Middle frontal gyrus (tissue), 1 donor: ENCODE measurements at regions not wholly inside any gene's neighbourhood (a gene's known extent, or its start where the extent isn't known, plus 50 kb on each side); places are given as distances from the start of the nearest gene placed in this dataset.

ENCODE experiments used
- DNase-seq: peaks from one replicate; pipeline ENCODE4 v3.0.0-alpha.2; 2015; ENCODE audit warnings: low spot score; ENCODE audit errors: extremely low spot score

DNA sequence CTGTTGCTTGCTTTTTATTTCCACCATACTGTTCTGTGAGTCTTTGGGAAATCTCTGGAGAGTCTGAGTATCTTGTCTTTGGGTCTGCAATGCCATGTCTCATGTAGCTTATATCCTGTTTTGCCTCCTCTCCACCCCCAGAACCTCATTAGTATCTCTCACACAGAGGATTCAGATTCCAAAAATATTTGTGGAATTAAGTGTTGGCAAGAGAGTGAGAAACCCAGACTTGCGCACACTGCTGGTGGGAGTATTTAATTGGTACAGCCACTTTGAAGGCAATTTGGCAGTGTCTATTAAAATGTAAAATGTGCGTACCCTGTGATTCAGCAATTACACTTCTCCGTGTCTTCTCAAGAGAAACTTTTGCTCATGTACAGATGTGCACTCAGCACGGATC, 68.6 kb downstream of the ZNF621 start:
- DNase-seq: no peak

DNA sequence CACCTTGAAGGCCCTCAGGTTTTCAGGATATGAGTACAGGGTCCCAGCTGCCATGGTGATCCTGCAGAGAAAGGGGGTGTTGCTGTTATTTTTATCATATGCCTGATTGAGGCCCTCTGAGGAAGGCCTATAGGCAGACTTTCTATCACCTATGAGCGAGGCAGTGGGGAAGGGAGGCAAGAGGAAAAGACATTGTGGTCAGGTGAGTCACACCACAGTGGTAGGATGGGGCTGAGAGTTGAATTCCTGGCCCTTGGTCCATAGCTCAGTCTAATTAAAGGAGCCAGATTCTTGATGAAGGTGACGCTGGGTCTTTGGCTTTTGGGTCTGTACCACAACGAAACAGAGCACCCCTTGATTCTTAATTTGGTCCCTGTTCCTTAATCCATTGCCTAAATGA, 72.7 kb downstream of the ZNF621 start:
- no peak for DNase-seq

DNA sequence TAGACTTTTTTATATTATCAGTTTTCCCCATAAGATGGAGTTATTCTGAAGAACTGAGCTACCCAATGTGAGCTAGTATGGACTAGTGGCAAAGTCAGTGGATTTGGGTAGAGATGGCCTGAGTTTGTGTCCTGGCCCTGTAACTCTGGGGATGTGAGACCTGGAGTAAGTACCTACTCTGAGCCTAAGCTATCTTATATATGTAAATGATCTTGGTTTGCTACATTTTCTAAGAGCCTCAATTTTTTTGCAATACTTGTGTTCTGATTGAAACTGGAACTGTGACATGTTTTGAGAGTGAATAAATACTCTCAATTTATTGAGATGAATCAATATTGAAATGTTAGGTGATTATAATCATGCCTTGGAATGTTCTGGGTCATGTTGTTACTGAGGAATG, 73.6 kb downstream of the ZNF621 start:
- DNase-seq: no peak

DNA sequence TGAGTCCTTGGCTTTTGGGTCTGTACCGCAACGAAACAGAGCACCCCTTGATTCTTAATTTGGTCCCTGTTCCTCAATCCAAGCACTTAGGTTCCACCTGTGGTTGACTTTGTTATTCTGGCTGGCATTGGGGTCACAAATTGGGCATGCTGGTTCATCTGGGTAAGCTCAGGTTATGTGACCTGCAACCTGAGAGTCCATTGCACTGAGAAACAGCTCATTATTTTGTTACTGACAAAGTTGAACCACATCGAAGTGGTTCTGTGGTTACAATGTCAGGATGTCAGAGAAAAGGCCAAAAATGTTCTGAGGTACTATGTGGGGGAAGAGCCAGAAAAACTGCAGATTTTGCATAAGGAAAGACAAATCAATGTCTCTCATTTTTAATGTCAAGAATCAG, 74.2 kb downstream of the ZNF621 start:
- no peak for DNase-seq

- no peak for DNase-seq
Observed at GRCh38 chr3:40602778-40603385, 78.1 kb downstream of the ZNF621 start.

- no peak for DNase-seq
Observed at GRCh38 chr3:40605960-40606359, 81.2 kb downstream of the ZNF621 start.

DNA sequence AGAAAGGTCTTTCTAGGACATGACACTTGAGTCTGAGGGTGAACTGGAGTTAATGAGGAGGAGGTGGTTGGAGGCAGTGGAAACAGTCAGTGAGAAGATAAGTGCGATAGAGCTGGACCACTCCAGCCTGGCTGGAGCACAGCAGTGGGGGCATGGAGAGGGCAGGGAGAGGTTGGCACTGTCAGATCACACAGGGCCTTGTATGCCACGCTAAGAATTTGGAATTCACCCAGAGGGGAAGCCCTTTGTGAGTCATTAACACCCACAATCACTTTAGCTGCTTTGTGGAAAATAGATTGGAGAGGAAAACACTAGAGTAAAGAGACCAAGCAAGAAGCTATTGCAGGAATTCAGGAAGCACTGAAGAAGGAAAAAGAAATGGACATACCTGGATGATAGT, 83.3 kb downstream of the ZNF621 start:
- no peak for DNase-seq

DNA sequence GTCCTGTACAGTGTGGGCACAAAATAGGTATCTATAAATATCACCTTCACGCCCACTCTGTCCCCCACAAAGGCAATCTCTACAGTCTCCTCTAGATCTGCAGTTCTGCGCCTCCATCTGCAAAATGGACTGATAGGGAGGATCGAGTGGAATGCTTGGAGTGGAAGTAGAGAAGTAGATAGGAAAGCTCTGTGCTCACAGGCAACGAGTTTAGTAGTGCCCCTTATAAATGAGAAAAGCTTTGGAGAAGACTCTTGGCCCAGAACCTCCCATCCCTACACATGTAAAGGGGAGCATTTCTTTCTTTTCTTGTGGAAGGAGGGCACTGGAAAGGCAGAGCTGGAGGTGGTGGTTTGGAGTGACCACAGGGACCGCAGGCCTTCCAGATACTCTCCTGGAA, 88.5 kb downstream of the ZNF621 start:
- DNase-seq: no peak

DNA sequence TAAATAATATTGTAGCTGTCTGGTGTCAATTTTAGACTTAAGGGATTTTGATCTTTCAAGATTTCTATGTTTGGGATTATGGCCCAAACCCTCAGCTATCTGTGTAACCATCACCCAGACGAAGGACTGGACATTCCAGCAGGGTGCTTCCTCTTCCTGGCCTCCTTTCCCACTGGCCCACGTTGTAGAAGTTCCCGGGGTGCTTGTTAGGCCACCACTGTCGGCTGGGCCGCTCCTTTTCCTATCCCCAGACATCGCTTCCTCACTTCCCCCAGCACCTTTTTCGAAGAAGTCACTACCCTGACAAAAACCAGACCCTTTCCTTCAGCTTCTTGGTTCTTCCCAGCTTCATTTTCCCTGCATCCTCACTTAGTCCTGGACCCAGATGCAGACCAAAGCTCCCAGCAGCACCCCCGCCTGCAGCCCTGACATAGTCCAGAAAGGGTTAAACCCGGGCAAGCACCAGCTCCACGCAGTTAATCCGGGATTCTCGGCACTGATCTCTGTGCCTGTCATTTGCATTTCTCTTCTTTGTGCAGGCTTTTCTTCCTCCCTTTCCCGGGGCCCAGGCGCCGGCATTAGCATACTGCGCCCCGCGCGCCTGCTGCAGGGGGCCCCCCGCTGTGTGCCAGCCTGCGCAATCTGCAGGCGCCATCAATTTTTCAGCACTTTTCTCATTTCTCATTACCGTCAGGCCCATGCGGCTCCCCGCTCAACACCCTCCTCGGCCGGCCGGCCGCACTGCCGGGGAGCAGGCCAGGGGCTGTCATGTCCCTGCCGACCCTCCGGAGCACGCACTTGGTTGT, 90.6 kb downstream of the ZNF621 start:
- DNase-seq: no peak

DNA sequence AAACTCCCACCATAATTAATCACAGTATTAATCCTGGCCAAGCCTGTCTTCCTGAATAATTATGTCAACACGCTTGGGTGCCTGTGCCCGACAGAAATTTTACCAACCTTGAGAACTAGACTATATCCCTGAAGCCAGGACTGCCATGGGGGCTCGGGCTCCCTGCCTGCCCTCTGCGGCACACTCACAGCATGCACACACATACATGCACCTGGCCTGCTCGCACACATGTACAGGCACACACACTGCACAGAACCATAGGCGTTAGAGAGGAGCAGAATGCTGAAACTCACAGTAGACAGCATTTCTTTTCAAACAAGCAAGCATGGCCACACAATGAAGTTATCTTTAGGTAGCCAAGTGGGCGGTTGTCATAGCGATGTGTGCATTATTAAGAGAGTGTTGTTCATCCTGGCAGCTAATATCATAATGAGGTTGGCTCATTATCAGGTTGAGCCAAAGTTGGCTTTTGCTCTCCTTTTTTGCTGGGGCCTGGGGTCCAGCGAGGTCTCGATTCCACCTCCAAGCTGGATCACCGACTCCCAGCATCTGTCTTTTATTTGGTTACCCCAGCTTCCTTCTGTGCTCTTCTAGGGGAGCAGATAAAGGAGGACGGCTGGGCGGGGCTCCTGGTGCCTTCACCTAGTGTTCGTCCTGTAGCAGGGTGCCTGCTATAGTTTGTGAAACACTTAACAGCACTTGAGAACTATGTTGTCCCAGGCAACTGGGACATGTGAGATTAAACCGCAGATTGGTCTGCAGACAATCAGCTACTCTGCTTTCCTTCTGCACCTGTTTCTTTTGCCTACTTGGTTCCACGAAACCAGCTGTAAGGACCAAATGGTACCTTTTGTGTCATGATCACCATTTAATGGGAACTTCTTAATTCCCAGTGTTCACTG, 91.4 kb downstream of the ZNF621 start:
- DNase-seq: no peak

DNA sequence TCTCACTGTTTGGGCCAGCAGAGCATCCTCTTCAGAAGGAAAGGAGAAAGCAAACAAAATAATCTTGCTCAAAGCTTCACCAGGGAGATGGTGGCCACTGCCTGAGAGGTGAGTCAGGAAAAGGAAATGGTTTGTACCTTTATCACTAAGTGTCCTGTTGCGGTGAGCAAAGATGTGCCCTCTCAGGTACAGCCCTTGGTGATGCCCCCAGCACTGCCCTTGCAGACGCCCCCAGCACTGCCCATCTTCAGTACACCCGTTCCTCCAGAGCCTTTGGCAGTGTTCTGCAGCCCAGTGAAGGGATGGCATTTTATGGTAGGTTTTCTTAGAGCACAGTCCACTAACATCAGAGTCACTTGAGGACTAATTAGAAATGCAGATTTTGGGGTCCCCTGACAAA, 92.3 kb downstream of the ZNF621 start:
- no peak for DNase-seq

DNA sequence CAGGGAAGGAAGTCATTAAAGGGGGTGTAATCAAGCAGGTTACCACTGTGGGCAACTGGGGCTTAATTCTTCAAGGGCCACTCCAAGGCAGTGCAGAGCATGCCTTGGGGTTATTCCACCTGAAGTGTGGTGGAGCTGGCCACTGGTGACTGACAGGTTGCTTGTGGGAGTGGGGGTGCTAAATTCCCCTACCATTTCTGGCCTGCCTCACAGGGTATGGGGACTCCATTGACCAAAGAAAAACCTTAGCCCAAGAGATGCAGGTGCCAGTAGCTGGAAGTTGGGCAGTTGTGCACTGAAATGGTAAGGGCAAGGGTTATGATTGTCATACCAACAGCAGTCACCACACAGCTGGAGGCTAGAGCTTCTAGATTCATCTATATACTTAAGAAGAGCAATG, 93.4 kb downstream of the ZNF621 start:
- DNase-seq: no peak

DNA sequence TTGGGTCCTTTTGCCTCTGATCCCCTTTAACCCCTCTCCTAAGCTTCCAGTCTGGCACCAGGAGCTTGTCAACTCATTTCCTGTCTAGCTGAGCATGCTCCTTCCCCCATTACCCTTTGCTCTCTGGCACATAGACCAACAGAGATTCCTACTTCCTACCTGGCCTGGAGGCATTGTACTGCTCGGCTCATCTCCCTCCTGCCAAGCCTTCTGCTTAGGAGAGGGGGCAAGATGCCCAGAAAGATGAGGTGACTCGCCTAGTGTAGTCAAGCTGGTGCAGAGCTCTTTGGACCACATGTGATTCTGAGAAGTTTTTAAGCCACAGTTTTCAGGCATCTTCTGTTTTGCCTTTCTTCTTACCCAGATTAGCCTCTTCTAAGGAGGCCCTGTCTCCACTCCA, 95.4 kb downstream of the ZNF621 start:
- no peak for DNase-seq

- DNase-seq: no peak
Observed at GRCh38 chr3:40621252-40621651, 96.5 kb downstream of the ZNF621 start.

DNA sequence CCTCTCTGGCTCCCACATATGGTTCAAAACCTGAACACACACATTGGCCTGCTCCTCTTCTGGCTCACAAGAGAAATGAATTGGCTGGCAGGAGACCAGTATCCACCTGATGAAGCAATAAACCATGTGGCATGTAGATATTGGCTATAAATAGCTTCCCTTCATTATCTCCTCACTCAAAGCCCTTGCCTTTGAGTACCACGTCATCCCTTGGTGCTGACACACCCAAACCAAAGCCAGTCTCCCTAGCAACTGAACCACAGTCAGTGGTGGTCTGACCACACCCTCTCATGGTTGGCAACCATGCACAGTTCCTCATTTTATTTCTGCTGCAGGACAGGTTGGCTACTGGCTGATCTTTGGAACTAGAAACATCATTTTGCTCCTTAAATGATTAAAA, 98.8 kb downstream of the ZNF621 start:
- no peak for DNase-seq

GRCh38 chr3:40624189-40624769, 99.5 kb downstream of the ZNF621 start:
- no peak for DNase-seq

- no peak for DNase-seq
Observed at GRCh38 chr3:40627095-40627494, 102.3 kb downstream of the ZNF621 start.

DNA sequence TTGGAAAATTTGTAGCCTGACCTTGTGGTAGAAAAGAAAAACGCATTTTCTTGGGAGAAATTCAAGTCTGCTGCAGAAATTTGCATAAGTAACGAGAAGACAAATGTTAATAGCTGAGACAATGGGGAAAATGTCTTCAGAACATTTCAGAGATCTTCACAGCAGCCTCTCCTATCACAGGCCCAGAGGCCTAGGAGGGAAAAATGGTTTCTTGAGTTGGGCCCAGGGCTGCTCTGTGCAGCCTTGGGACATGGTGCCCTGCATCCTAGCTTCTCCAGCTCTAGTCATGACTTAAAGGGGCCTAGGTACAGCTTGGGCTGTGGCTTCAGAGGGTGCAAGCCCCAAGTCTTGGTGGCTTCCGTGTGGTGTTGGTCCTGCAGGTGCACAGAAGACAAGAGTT, 104.2 kb downstream of the ZNF621 start:
- no peak for DNase-seq

DNA sequence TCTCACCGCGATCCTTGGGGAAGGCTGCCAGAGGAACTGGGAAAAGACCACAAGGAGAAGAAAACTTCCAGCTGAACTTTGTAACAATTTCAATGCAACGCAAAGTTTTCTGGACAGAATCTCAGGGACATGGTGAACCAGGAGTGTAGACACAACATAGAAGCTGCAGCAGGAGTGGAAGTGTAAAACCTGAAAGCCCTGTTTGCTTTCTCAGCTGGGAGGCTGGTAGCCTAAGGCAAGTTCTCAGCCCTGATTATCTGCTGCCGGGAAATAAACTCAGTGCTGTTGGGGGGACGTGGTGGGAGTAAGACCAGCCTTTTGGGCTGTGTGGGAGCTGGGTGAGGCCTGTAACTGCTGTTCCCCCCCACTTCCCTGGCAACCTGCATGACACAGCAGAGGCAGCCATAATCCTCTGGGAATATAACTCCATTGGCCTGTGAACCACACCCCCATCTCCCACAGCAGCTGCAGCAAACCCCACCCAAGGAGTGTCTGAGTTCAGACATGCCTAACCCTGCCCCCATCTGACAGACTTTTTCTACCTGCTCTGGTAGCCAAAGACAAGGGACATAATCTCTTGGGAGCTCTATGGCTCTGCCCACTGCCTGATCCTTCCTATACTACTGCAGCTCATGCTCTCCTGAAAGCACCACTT, 106.7 kb downstream of the ZNF621 start:
- no peak for DNase-seq

GRCh38 chr3:40637906-40638305, 113.1 kb downstream of the ZNF621 start:
- DNase-seq: no peak

DNA sequence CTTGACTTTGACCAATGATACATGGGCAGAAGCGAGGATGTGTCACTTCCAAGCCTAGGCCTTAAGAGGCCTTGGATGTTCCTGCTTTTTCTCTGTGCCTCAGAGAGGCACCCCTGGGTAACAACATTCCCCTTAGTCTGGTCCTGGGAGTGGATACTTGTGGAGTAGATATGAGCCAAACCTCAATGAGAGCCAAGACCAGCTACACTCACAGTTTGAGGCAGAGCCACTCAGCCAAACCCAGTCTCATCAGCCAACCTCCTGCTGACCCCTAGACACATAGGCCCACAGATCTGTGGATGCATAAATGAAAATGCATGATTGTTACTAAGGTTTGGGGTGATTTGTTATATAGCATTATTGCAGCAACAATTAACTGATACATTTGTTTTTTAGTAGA, 114.2 kb downstream of the ZNF621 start:
- DNase-seq: no peak
